GM12892 (cell line): ENCODE measurements at regions not wholly inside any gene's neighbourhood (a gene's known extent, or its start where the extent isn't known, plus 50 kb on each side); places are given as distances from the start of the nearest gene placed in this dataset.

Source experiments
- DNase-seq: peaks from one replicate; pipeline ENCODE4 v3.0.0; 2011; ENCODE audit not compliant: insufficient read length
- FAIRE-seq: peaks from 2 replicates; lab custom pipeline; 2011; peaks lifted over from hg19 to GRCh38; lab: Jason Lieb, UNC
- POLR2A ChIP-seq: IDR thresholded peaks from 2 replicates; pipeline ENCODE4 v1.6.1; 2011; ENCODE audit warnings: low read depth, low read length, control low read depth
- POLR2AphosphoS5 ChIP-seq: IDR thresholded peaks from 2 replicates; pipeline ENCODE4 v1.6.1; 2011; ENCODE audit warnings: low read depth, low read length, control low read depth
- TAF1 ChIP-seq: IDR thresholded peaks from 2 replicates; pipeline ENCODE4 v1.6.1; 2011; ENCODE audit warnings: low read depth, mild to moderate bottlenecking, control low read depth, low read length, borderline replicate concordance

DNA sequence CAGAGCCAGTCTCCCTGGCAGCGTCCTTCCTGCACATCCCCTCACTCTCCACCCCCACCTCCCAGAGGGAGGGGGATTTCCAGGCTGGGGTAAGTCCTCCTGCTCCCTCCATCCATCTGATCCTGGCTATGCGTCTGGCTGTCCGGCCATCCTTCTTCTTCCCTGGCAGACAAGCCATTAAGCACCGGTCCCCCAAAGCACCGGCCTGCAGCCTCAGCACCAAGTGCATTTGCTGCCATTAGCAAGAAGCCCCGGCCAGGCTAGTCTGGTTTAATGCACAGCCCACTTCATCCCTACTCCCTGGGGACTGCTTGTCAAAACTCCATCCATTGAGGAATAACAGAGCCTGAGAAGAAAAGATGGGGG lies 208.7 kb upstream of the IER5L start:
- FAIRE-seq (no peak), DNase-seq (no peak)
- TF ChIP-seq TAF1, result no peak
- TF ChIP-seq POLR2A, result no peak
- TF ChIP-seq POLR2AphosphoS5, result no peak

DNA sequence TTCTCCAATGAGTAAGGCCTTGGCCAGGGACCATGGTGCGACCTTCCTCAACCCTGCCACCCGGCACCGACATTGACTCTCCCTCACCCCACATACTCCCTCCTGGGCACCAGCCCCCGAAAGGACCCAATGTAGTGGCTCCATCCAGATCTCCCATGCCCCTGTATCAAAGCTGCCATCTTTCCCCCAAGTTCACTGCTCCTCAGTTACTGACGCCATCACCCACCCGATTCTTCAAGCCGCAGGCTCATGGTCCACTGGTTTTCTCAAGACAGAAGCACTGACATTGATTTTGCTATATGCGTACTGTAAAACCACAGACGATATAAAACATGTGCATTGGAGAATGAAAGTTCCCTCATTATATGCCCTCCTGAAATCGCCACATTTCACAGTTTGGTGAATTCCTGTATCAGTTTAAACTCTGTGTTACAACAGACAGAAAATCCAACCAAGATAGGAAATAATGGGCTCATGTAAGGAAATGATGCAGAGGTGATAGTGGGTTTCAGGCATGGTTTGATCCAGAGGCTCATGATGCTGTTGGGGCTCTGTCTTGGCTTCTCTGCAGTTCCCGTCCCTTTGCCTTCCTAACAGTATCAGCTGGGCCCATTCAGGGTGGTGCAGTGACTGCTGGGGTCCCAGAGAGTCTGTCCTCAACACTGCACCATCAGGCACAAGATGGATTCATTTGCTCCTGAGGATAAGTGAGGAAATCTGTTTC lies 207.3 kb upstream of the IER5L start:
- no peak for TF ChIP-seq POLR2A
- no peak for TF ChIP-seq POLR2AphosphoS5
- no peak for TF ChIP-seq TAF1
- DNase-seq (no peak), FAIRE-seq (no peak)

DNA sequence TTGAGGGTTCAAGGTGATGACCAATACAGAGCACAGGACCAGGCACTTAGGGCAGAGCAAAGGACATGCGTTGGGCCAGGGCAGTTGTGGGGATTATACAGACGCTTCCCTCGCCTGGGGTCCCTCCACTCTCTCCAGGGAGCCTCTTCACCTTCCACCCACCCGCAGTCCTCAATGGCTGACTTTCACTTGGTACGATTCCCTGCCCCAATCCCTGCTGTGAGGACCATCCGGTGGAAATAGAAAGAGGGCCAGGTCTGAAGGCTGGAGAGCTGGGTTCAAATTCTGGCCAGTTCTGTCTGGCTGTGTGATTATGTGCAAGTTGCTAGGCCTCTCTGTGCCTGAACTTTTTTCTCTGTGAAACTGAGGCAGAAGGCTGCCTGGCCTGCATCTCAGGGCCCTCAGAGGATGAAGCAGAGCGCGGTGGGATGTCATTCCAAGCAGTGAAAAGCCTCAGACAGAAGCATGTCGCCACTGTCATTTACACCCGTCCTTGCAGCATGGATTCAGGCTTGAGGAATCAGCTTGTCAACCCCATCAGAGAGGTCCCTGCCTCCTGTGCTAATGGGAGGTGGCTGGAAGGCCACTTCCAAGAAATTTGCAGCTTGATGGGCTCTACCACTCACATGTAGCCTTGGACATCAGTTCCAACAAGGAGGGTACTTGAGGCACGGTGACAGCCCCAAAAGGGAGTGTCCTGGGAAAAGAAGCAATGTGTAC lies 206.6 kb upstream of the IER5L start:
- no peak for FAIRE-seq
- no peak for TF ChIP-seq POLR2AphosphoS5
- no peak for TF ChIP-seq TAF1
- no peak for TF ChIP-seq POLR2A
- DNase-seq, result no peak

DNA sequence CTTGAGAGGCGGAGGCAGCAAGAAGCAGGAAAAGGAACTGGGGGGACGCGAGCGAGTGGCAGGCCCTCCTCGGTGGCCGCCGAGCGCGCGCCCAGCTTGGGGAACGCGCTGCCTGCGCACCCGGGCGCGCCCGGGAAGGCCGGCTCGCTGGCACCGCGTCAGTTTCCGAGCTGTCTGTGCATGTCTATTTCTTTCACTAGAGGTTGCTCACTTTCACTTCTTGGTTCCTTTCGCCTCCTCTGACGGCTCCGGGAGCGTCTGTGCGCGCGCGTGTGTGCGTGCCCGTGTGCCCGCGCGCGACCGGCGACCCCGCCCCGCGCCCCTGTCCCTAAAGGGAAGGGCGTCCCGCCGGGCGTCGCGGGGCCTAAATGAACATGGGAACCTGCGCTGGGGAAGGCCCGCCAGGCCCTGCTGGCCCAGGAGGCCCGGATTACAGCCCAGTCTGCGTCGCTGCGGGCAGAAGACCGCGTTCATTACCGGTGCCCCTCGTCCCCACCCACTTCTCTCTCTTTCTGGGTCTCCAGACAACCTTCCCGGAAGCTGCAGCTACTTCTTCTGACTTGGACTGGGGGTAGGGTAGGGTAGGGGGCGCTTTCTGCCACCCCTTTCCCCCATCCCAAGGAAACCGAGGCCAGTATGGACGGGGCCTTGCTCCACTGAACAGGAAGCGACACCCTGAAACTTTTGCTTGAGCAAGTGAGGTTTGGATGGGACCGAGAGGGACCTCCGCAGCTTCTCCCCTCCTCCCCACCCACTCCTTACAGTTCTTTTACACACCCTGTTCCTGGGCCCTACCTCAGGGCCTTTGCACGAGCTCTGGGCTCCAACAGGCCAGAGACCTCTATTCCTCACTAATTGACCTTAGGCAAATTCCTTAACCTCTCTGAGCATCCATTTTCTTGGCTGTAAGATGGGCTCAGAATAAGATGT lies 205.8 kb upstream of the IER5L start:
- no peak for FAIRE-seq
- peak; percentile 80 for DNase-seq
- TF ChIP-seq TAF1 (no peak), POLR2AphosphoS5 (no peak), POLR2A (no peak; the same call in 1 of the 2 replicates)

DNA sequence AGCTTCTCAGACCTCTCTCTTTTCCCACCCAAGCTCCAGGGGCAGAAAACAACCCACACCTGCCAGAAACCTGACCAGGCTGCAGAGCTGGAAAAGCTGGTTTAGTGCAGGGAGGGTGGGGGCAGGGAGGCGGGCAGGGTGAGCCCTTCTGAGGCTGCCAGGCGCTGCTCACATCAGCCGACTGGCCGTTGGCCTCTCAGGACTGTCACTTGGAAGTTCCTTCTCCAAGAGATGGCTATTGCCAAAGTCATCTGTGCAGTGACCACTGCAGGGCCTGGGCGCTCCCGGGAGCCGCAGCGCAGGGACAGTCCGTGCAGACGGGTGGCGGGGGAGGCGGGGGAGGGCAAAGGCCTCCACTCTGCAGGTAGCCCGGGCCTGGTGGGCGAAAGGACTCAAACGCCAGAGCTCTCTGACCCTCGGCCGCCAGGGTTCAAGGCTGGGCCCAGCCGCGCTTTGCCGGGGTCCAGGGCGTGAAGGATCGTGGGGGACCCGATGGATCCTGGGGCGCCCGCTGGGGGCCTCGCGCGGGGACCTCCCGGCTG lies 205.0 kb upstream of the IER5L start:
- no peak for TF ChIP-seq POLR2AphosphoS5
- no peak for TF ChIP-seq POLR2A
- no peak for TF ChIP-seq TAF1
- DNase-seq (no peak), FAIRE-seq (no peak)

DNA sequence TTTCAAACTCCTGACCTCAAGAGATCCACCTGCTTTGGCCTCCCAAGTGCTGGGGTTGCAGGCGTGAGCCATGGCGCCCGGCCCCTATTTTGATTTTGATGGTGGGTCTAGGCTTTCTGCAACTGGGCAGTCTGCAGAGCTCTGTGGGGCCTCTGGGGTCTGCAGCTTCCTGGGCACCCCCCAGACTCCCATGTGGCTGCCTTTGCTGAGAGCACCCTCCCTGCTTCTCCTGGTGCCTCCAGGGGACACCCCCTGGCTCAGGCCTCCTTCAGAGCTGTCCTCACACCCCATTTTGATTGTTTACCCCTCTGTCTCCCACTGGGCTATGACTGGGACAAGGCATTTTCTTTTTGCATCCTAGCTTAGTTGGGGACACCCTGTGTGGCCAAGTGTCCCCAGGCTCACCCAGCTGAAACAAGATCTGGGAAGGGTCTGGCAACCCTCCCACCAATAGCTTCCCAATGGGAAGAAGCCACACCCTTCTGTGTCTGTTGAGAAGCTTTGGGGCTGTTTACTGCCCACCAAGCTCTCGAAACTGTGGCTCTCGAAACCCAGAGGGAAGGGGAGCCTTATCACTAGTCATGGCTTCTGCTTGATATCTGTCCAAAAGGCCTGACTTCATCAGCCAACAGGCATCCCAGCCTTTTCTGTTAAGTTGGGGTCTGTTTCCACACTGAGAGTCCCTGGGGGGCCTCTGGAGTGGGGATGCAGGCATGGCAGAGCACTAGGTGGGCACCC lies 204.4 kb upstream of the IER5L start:
- DNase-seq, result no peak
- no peak for FAIRE-seq
- TF ChIP-seq POLR2AphosphoS5, result no peak
- TF ChIP-seq POLR2A, result no peak
- TF ChIP-seq TAF1, result no peak

DNA sequence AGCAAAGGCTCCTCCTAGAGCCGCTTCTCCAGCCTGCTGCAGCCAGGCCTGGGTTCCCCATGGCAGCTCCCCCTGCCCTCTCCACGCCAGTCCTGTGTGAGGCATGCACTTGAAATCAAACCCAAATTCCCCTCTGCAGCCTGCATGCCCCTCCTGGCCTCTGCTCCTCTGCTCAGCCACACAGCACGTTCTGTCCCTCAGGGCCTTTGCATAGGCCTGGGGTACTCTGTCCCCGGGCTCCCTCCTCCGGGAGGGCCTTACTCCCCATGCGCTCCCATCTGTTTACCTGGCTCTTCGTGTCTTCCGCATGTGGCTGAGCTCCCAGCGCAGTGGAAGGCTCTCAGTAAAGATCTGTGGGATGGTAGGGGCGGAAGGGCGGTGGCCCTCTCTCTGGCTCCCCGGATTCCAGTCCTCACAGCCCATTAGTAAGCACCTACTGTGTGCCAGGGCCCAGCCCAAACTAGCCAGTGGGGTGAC lies 203.5 kb upstream of the IER5L start:
- no peak for TF ChIP-seq POLR2A
- TF ChIP-seq POLR2AphosphoS5, result no peak
- TF ChIP-seq TAF1, result no peak
- FAIRE-seq (no peak), DNase-seq (no peak)

DNA sequence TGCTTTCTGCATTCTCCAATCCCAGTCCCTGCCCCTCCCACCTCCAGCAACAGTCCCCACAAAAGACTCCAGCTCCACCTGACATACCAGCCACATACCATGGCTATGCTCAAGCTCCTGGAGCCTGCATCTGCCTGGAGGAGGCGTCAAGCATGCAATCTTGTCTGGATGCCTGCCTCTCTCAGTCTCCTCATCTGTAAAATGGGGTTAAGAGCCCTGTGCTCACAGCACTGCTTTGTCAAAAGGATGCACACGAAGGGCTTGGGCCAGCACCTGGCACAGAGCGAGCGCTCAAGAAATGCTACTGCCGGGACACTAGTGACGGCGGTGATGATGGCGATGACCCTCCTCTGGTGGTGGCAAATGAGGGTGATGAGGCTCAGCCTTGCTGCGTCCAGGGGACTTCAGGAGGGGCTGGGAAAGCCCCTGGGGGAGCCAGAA lies 202.9 kb upstream of the IER5L start:
- TF ChIP-seq TAF1, result no peak
- no peak for TF ChIP-seq POLR2A
- TF ChIP-seq POLR2AphosphoS5, result no peak
- FAIRE-seq (no peak), DNase-seq (no peak)

DNA sequence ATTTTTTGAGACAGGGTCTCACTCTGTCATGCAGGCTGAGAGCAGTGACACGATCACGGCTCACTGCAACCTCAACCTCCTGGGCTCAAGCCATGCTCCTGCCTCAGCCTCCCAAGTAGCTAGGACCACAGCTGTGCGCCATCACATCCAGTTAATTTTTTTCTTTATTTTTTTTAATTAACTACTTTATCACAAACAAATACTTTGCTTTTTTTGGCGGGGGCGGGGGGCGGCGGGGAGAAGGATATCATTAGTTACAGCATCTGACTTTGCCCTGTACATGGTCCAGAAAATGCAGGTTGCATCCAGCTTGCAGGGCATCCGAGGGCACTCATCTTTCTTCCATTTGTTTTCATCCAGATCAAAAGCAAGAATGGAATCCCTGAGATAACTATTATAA lies 201.8 kb upstream of the IER5L start:
- FAIRE-seq (no peak), DNase-seq (no peak)
- TF ChIP-seq TAF1 (no peak), POLR2A (no peak), POLR2AphosphoS5 (no peak)

DNA sequence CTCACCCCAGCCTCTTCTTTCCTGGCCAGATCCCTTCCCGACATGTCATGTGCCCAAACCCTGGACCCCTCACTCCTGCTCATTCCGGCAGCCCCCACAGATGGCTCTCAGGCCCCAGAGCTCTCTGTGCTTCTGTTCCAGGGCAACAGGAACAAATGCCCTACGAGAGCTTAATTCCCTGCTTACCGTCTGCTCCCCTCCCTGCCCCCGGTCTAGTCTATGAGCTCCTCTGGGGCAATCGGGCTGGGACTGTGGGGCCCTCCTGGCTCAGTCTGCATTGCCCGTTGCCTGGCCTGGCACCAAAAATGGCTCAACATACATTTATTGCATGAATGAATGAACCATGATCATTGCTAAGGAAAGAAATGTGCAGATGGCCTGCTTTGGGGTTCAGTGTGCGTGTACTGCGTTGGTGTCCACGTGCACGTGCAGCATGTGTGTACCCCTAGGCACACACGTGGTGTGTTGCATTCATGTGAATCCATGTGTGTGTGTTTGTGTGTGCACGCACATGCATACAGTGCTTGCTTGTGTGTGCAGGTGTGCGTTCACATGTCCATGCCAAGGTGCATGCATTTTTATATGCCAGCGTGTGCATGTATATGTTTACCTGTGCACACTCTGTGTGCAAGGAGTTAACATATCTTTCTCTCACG lies 201.2 kb upstream of the IER5L start:
- FAIRE-seq (no peak), DNase-seq (no peak)
- TF ChIP-seq TAF1 (no peak), POLR2A (no peak), POLR2AphosphoS5 (no peak)
